Activated CD4-positive, alpha-beta T cell treated with anti-CD3 and anti-CD28 coated beads, Interleukin-2, amount 50 U/mL, for 16 hours (primary cell): ENCODE measurements at regions not wholly inside any gene's neighbourhood (a gene's known extent, or its start where the extent isn't known, plus 50 kb on each side); places are given as distances from the start of the nearest gene placed in this dataset.
A peak's percentile ranks its signal among the peaks of the same experiment; 100 is the strongest.

Experiments
- DNase-seq: peaks from one replicate; pipeline ENCODE4 v3.0.0-alpha.2; 2020

DNA sequence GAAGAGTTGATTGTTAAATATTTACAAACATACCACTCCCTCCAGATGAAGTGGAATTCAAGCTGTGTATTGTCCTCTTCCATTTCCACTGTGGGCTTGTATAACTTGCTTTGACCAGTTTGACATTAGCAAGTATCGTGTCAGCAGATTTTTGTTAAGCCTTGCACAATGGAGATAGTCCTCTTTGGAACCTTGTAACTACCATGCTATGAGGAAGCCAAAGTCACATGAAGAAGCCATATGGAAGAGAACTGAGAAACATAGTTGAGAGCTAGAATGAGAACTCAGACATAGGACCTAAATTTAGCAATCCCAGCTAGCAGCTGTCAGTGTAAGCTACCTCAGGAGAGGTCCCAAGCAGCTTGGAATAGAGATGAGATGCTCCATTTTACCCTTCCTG, 889.2 kb downstream of the PDCD6IP start:
- DNase-seq, result no peak

DNA sequence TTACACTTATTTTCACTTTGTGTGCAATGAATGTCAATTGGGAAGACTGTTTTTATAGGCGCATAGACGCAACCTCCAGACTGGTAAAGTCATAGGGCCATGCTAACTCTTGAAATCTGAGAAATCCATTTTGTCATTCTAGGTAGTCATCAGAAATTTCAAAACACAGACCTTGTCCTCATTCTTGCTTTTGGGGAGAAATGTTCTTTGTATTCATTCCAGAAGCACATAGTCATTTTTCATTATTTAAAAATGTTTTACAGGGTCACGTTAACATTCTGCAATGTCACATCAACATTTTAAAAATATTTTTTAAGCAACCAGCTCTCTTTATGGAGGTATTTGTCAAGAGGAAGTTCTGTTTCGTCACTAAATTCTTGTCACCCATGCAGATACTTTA, 898.4 kb downstream of the PDCD6IP start:
- DNase-seq, result no peak

DNA sequence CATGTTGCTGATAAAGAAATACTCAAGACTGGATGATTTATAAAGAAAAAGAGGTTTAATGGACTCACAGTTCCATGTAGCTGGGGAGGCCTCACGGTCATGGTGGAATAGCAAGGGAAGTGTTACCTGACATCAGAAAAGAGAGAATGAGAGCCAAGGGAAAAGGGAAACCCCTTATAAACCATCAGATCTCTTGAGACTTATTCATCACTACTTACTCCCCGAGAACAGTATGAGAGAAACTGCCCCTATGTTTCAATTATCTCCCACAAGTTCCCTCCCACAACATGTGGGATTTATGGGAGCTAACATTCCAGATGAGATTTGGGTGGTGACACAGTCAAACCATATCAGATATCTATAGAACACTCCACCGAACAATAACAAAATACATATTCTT, 904.6 kb downstream of the PDCD6IP start:
- no peak for DNase-seq

DNA sequence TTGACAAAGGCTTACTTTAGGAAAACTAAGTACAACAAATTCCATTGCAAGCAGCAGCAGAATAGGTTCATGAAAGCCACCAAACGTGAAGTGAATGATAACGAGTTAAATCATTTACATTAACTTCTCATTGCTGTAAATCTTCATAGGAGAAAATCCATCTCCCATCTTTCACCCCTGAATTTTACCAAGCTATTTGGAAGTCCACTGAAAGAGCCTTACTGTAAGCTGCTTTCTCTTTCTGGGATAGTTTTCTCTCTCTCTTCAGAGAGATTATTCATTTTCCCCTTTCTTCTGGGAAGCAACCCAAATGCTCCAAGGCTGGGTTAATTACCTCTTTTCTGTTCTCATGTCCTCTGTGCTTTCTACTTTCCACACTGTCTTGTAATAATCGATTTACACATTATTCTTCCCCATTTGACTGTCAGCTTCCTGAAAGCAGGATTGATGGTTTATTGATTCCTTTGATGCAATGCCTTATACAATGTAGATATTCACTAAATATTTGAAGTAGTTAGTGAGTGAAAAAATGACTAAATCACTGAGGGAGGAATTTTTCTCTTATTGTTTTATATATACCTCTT, 914.3 kb upstream of the ARPP21 start:
- DNase-seq, result no peak

DNA sequence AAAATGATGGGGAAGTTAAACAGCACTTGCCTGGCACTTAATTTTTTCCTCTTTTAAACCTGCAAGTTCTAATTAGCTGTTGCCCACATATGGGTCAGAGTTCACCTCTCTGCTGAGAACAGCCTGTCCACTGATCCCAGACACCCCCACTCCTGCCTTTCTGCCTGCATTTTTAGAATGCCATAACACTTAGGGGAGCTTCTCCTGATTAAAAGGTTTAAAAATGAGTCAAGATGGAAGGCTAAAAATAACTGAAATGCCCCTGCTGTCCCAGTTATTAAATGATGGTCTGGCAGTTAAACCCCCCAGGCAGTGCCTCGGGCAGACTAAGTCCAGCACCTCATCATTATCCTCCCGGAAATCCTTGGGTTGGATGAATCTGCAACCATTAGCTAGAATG, 913.6 kb upstream of the ARPP21 start:
- DNase-seq, result no peak

DNA sequence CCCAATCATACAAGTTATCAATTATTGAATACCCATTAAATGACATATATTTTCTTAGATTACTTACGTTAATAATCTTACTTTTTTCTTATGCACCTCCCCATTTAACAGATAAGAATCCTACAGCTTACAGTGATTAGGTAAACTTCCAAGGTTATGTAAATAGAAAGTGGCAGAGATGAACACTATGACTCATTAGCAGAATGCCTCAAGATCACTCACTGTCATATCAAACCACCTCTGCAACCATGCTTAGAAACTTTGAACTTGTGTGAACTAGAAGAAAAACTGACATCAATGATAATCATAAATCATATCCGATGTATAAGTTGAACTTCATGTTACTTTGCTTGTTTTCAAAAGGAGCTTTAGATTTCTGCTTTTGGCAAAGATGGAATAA, 911.6 kb upstream of the ARPP21 start:
- DNase-seq, result peak; percentile 14

DNA sequence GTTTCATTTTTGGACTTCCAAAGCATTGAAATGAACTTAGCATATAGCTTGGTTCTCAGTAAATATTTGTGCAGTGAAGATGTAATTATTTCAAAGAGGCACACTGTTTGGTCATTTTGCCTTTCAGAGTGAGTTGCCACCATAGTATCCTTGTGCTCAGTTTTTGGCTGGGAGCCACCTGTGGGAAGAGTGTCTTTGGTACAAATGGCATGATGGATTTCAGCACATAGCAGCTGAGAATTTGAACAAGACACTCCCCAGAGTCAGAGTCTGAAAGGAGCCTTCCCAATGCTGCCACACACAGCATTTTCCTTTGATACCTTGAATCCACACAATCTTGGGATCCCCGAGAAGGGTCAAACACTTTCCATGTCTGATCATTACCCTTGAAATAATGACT, 897.2 kb upstream of the ARPP21 start:
- DNase-seq, result no peak

DNA sequence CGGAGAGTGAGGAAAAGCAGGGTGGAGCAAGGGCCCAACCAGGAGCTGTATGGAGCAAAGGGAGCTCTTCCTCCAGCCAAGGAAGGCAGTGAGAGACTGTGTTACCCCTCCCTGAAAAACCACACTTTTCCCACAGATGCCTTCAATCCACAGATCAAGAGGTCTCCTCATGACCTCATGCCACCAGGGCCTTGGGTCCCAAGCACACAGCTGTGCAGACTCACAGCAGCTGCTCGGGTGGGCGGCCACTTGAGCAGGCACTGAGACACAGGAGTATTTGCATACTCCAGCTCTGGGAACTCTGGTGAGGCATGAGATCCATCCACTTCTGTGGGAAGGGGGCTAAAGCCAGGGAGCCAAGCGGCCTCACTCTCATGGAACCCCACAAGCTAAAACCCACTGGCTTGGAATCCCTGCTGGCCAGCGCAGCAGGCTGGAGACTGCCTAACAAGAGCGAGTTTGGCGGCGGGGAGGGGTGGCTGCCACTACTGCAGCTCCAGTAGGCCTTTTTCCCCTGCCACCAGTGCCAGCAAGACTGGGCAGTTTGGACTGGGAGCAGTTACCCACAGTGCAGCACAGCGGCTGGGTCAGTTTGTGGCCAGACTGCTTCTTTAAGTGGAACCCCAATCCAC, 880.6 kb upstream of the ARPP21 start:
- DNase-seq, result no peak

DNA sequence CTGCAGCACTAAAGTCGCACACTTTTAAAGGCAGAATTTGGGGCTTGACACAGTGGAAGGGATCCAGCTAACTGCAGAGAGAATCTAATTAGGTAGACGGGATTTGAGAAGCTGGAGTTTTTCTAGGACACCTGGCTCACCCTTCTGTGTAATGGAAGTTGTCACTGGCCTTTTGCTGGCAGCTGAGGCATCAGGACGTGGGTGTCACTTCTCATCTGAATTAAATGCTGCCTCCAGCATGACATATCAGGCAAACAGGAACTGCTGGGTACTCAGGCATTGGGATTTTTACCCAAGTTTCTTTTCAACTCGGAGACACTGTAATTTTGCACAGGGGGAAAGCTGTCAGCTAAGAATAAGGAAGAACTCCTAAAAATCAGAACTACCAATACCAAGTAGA, 861.9 kb upstream of the ARPP21 start:
- DNase-seq, result no peak

DNA sequence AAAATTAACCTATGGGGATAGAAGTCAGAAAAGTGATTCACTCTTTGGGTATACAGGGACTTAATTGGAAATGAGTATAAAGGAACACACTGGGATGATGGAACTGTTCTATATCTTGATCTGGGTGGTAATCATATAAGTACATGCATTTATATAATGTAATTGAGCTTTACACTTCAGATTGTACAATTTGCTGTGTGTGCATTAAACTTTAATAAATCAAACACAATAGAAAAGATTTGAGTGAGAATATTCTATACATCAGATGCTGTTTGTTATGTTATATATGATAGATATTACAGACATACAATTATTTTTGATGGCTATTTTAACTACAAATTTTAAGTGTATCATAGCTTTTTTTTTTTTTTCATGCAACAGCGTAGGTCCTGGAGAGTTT, 860.2 kb upstream of the ARPP21 start:
- DNase-seq, result no peak

DNA sequence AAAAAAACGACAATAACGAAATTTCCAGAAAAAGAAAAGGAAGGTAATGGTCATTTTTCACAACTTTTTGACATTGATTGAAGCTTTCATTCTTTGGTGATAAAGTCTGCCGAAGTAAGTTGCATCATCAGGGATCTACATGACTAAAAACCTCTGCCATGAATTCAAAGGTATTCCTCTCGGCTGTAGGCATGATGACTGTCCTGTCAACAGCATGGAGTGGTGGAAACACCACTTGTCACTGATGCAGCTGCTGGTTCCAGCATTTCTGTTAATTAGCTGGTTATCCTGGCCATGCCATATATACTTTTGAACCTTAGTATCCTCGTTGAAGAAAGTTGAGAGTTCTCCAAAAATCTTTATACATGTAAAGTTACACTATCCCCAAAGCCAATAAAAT, 859.0 kb upstream of the ARPP21 start:
- no peak for DNase-seq

DNA sequence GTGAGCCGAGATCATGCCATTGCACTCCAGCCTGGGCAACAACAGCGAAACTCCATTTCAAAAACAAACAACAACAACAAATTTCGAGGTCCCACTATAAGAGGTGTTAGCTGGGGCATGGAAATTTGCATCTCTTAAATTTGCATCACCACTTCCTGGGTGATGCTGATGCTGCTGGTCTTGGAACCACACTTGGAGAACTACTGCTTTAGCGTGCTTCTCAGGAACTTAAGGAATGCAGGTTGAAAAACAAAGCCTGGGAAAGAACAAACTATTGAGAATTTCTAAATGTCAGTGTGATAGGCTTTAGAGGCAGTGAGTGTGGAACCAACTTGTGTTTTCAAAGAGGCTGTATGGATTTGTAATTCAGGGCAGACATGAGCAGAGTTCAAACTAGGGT, 858.4 kb upstream of the ARPP21 start:
- DNase-seq, result no peak

DNA sequence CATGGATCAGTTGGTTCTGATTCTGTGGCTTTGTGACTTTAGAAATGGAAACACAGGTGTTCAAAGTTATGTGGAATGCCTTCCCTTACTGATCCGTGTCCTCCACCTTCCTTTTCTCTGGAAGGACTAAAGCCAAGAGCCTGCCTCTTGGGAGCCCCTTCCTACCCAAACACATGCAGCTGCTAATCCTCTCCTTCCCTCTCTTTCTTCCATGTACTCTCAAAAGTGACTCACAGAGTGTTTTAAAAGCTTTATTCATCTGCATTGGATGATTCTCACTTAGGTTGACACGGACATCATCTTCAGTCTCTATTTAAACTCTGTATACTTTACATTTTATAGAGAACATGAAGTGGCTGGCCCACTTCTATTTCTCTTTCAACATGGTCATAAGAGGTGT, 856.5 kb upstream of the ARPP21 start:
- no peak for DNase-seq

DNA sequence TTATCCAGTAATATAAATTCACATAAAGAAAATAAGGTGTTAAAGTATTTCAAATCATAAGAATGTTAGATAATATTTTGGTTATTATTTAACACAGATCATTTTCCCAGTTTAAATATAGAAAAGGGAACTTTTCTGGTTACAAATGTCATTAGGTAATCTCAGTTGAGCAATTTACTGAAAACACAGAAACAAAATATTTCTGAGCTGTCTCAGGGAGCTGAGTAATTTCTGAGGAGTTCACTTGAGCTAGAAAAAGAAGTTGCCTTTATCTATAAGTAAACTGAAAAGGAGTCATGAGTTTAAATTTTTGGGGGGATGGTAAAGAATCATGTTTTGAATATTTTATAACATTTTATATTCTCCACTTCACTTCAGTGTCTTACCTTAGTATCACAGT, 855.4 kb upstream of the ARPP21 start:
- no peak for DNase-seq

DNA sequence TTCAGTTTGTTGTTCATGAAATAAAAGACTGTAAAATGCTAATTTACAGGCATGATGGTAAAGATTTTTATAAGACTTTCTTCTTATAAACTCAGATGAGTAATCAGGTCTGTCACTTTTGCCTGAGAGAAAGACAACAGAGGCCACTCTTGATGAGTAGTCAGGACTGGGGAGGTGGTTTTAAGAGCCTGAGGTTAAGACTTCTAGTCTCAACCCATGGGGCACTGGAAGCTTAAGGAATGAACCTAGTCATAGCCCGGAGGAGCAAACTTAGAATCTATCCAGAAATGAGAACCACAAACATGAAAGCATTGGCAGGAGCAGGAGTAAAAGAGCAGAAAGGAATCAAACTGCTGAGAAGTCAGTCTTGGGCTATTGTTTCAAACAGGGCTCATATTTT, 846.3 kb upstream of the ARPP21 start:
- no peak for DNase-seq

DNA sequence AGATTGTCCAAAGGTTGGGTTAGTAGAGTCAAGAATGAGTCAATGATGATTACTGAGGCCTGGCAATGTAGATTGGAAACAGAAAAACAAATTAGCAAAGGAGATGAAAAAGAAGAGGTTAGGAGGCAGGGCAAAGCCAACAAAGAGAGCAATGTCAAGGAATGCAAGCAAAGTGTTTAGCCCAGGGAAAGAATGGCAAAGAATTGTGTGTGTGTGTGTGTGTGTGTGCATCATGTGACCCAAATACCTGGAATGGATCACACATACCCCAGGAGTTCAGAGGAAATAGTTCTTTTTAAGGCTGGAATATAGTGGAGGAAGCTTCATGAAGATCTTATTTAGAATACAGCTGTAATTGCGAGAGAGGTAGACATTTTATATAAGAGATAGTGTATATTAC, 831.7 kb upstream of the ARPP21 start:
- no peak for DNase-seq

DNA sequence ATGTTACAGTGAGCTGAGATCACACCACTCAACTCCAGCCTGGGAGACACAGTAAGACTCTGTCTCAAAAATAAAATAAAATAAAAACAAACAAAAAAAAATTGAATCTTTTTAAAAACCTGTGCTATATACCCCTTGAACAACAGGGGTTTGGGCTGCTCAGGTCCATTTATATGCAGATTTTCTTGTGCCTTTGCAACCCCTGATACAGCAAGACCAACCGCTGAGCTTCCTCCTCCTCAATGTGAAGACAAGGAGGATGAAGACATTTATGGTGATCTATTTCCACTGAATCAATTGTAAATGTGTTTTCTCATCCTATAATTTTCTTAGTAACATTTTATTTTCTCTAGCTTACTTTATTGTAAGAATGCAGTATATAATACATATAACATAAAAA, 831.0 kb upstream of the ARPP21 start:
- no peak for DNase-seq

DNA sequence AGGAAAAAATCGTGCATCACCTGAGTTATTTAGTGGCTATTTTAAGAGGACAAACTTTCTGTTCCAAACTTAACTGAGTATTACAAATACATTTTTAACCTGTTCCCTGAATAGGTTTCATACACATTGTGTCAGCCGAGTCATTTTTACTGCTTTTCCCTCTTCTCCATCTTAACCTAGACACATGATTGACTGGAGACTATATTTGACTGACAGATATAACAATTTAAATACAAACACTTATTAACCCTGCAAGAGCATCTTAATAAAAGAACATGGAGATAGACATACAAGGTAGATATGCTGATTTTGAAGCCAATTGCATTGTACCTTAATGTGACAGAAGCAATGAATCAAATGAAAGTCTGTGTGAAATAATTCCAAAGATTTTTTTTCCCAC, 810.5 kb upstream of the ARPP21 start:
- no peak for DNase-seq

DNA sequence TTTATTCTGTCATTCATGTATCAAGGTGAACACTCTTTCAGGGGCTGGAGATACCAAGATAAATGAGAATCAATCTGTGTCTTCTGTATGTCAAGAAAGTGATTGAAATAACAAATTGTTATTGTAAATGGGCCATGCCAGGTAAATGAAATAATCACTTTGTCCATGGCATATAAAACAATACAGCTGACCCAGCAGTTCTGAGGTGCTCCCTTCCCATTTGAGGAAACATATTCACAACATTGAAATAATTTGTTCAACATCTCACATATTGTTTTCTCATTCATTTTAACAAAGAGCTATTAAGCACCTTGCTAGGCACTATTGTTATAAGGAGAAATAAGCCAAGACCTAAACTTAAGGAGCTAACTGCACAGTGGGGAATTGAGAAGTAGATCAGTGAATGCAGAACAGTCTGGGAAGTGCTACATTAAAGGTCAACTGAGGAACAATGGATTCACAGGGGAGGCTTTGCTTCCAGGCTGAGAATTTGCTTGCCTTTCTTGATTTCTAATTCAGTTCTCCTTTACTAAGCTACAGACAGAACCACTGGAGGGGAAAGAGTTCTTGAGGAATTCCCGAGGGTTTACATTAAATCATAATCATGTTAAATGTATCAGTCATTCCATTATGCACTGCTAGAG, 806.3 kb upstream of the ARPP21 start:
- no peak for DNase-seq

DNA sequence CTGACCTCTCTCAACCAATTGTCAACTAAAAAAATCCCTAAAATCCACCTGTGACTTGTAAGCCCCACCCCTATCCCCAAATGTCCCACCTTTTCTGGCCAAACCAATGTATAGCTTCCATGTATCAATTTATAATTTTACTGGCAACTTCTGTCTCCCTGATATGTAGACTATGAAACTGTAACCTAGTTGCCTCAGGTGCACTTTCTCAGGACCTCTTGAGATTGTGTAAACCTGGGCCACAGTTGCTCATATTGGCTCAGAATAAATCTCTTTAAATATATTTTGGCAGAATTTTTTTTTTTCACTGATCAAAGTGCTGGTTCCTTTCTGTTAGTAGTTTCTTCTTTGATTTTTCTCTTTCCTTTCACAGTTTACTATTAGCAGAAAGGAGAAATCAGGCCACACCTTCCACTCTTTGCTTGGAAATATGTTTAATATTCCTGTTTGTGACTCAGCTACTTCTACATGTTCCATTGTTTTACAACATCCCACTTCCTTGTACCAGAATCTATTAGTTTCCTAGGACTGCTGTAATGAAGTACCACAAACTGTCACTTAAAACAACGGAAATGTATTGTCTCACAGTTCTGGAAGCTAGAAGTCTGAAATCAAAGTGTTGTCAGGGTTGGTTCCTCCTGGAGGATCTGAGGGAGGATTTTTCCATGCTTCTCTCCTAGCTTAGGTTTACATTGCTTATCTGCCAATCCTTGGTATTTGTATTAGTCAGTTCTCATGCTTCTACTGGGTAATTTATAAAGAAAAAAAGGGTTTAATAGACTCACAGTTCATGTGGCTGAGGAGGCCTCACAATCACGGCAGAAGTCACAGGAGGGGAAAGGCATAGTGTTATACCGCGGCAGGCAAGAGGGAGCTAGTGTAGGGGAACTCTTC, 801.2 kb upstream of the ARPP21 start:
- no peak for DNase-seq

DNA sequence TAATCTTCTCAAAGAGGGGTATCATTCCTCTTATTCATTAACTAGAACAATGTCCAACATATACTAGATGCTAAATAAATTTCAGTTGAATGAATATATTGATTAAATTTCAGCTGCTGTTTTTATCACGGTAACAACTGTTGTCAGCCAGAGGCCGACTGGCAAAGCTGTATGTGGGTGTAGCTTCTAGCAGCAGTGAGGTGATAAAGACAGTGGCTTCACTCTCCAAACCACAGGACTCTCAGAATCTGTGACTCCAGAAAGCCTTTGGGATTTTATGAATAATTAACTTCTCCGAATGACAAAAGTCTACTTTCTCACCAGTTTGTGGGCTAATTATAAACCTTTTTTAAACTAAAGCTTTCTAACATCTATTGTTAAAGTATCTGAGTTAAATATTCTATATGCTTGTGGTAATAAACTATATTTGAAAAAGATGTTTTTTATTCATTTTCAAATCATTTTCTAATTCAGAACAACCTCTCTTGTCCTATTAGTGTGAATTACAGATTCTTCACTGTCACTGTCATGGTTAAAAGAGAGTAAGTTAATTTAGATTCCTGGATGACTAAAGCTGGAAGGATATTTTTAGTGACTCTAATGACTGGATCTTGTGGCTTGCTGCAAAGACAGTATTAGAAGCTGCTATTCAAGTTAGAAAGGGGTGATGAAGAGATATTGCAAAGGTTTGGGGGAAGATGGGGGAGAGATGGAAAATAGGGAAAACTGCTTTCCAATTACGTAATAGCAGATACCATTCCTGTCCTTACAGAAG, 796.4 kb upstream of the ARPP21 start:
- DNase-seq, result no peak

DNA sequence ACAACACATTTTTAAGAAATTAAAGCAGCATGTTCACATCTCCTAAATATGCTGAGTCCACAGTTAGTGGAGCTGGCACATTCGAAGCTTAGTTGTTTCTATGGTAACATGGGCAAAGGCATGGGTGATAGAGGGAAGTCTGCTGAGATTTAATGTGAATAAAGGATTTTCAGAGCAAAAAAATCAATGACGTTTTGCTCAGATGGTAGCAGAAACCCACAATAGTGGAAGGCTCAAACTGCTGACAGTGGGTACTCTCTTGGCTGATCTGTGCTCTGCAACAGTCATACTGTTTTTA, 795.1 kb upstream of the ARPP21 start:
- no peak for DNase-seq

DNA sequence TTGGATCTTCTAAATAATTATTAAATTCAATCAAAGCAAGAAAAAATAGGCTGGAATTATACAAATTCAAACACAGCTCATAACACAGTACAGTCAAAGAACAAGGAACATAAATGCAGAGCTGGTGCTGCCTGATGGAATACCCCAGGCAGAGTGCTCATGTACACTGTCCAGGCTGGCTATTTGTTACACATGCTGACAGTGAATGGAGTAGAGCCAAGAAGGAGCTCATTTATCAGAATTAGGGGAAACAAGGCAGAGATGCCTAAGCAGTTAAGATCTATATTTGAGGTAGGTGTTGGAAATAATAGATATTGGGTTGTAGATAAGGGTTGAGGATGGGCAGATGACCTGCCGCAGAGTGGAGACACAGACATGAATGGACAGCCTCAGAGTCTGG, 788.2 kb upstream of the ARPP21 start:
- DNase-seq, result no peak
